Muscle of leg (tissue), 3 donors: ENCODE measurements at regions not wholly inside any gene's neighbourhood (a gene's known extent, or its start where the extent isn't known, plus 50 kb on each side); places are given as distances from the start of the nearest gene placed in this dataset.
"Not testable (repeated sequence)": the region's sequence is repeated elsewhere in the genome, so short reads cannot be mapped to it uniquely, and the experiment has no call there.

Source experiments
- DNase-seq: peaks from one replicate; pipeline ENCODE4 v3.0.0; 2013
- H3K27ac ChIP-seq: one replicate; pipeline ENCODE4 v1.5.1; 2013; ENCODE audit warnings: mild to moderate bottlenecking, low read length, control low read depth
- H3K27me3 ChIP-seq: one replicate; pipeline ENCODE4 v1.6.1; 2013; ENCODE audit warnings: low read length; ENCODE audit not compliant: control insufficient read depth, insufficient read depth
- H3K36me3 ChIP-seq: one replicate; pipeline ENCODE4 v1.6.1; 2013; ENCODE audit warnings: low read length; ENCODE audit not compliant: control insufficient read depth, insufficient read depth
- H3K4me1 ChIP-seq: one replicate; pipeline ENCODE4 v1.6.1; 2013; ENCODE audit warnings: low read length; ENCODE audit not compliant: control insufficient read depth, insufficient read depth
- H3K4me3 ChIP-seq: one replicate; pipeline ENCODE4 v1.5.1; 2013; ENCODE audit warnings: low read length, control low read depth
- H3K9me3 ChIP-seq: replicated peaks from 2 replicates; pipeline ENCODE4 v1.6.1; 2013; ENCODE audit warnings: low read depth, low read length; ENCODE audit not compliant: control insufficient read depth
- WGBS: methylation state at CpG from one replicate; pipeline ENCODE4 v1.1.5; 2013; ENCODE audit warnings: missing lambda C conversion rate; ENCODE audit not compliant: insufficient coverage; 5-methylcytosine and 5-hydroxymethylcytosine counted together

- Histone ChIP-seq H3K36me3 (no peaks in the 10 kb centered on the region), H3K4me1 (no peaks in the 10 kb centered on the region), H3K27me3 (no peaks in the 10 kb centered on the region), H3K9me3 (no peaks in the 10 kb centered on the region), H3K4me3 (no peak overlapping the region), H3K27ac (no peak overlapping the region)
- WGBS, result no CpG with 5 or more reads among the region's 3 CpGs
- DNase-seq, result no peak
These were observed 172.9 kb downstream of the TMEM26 start for GRCh38 chr10:61280303-61280702.

- Histone ChIP-seq H3K9me3 (no peaks in the 10 kb centered on the region), H3K4me3 (no peak overlapping the region), H3K27ac (no peak overlapping the region), H3K4me1 (no peaks in the 10 kb centered on the region), H3K27me3 (no peaks in the 10 kb centered on the region), H3K36me3 (no peaks in the 10 kb centered on the region)
- no CpG with 5 or more reads among the region's 7 CpGs for WGBS
- DNase-seq, result no peak
These were observed 173.8 kb downstream of the TMEM26 start for GRCh38 chr10:61279400-61279799.

DNA sequence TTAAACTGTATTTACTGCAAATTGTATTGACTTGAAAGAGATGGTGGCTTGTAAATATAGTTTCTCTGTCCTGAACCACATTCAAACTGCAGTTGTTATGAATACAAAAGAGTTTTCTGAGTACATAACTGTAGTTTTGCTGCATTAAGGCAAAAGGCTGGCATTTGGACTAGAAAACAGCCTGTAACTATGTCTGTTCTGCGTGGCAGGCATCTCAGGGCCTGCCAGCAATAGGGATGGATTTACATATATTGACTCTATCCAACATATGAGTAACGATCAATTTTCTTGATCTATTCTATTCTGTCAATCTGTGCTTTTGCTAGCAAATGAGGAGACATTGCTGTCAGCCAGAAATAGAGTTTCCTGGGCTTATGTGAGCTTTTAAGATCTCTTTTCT lies 174.6 kb downstream of the TMEM26 start:
- no peak overlapping the region for H3K4me3 ChIP-seq
- no peaks in the 10 kb centered on the region for H3K27me3 ChIP-seq
- WGBS, result no CpG with 5 or more reads among the region's 2 CpGs
- no peak for DNase-seq
- no peak overlapping the region for H3K27ac ChIP-seq
- no peaks in the 10 kb centered on the region for H3K4me1 ChIP-seq
- no peaks in the 10 kb centered on the region for H3K9me3 ChIP-seq
- no peaks in the 10 kb centered on the region for H3K36me3 ChIP-seq

DNA sequence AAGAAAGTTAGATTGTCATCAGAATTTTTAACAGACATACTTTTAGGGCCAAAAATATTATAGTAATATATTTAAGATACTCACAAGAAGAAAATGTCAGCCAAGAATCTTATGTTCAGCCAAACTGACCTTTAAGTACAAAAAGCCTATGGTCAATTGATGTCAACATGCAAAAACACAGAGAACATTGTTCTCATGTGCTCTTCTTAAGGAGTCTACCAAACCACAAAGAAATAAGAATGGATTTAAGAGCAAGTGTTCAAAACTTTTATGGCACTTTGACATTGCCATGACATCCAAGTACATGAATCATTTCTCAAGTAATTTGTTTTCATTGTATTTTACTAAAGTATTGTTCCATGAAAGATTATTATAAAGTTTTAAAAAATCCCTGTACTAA lies 180.4 kb downstream of the TMEM26 start:
- Histone ChIP-seq H3K4me1 (no peaks in the 10 kb centered on the region), H3K27ac (no peak overlapping the region), H3K36me3 (no peaks in the 10 kb centered on the region), H3K27me3 (no peaks in the 10 kb centered on the region), H3K9me3 (no peaks in the 10 kb centered on the region), H3K4me3 (no peak overlapping the region)
- peak; percentile 42 for DNase-seq

- WGBS, result no CpG with 5 or more reads among the region's 3 CpGs
- H3K4me1 ChIP-seq, result no peaks in the 10 kb centered on the region
- no peaks in the 10 kb centered on the region for H3K36me3 ChIP-seq
- DNase-seq, result peak; percentile 35
- no peak overlapping the region for H3K27ac ChIP-seq
- H3K27me3 ChIP-seq, result no peaks in the 10 kb centered on the region
- H3K4me3 ChIP-seq, result no peak overlapping the region
- H3K9me3 ChIP-seq, result no peaks in the 10 kb centered on the region
These were observed 181.9 kb downstream of the TMEM26 start for GRCh38 chr10:61271127-61271780.

DNA sequence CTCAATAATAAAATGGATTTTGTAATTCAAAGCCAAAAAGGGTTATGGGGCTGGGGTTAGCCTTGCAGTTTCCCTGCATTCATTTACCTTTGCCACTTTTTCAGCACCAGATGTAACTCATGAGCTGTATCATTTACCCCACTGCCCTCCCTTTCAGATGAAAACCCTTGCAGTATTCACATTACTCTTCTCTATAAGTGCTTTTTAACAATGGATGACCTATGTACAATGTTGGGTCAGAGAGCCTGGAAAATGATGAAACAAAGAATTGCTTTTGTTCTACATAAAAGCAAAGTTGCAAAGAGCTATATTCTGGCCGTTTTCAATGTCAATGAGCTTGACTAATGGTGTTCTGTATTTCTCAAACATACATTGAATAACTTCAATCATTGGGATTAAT lies 189.7 kb downstream of the TMEM26 start:
- WGBS, result no CpG with 5 or more reads among the region's 1 CpG
- no peak overlapping the region for H3K27ac ChIP-seq
- no peaks in the 10 kb centered on the region for H3K36me3 ChIP-seq

DNA sequence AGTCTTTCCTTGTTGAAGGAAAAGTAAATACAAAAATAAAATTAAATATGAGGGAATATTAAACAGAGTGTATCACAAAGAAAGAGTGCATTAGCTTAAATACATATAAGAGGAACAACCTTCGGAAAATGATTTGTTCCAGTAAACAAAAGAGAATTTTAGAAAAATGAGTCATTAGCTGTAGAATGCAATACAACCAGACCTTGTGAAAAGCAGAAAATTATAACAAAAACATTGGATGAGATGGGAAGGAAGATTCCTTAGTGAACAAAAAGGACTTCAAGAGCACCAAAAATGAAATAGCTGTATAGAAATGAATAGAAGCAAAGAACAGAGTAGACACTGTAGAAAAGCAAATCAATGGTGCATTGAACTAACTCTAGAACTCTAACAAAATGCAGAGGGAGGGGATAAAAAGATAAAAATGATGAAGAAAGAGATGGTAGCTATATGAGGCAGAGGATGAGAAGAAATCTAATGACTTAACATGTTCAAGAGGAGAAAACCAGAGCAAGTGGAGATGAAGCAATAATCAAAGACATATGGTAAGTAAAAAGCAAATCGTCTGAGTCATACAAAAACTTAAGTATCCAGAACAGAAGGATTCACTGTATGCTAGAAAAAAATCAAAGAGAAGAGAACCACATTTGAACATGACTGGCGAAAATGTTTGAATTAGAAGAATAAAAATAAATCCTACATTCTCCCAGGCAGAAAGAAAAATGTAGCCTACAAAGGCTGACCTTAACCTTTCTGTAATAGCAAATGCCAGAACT lies 190.5 kb downstream of the TMEM26 start:
- H3K27ac ChIP-seq, result no peak overlapping the region
- no peak for DNase-seq
- H3K4me1 ChIP-seq, result no peaks in the 10 kb centered on the region
- H3K4me3 ChIP-seq, result no peak overlapping the region
- H3K9me3 ChIP-seq, result no peaks in the 10 kb centered on the region
- no peaks in the 10 kb centered on the region for H3K36me3 ChIP-seq
- no CpG with 5 or more reads among the region's 3 CpGs for WGBS
- no peaks in the 10 kb centered on the region for H3K27me3 ChIP-seq

More for the DNA sequence above, 189.7 kb downstream of the TMEM26 start:
- no peaks in the 10 kb centered on the region for H3K4me1 ChIP-seq
- no peak for DNase-seq
- no peaks in the 10 kb centered on the region for H3K27me3 ChIP-seq
- H3K9me3 ChIP-seq, result no peaks in the 10 kb centered on the region
- no peak overlapping the region for H3K4me3 ChIP-seq

DNA sequence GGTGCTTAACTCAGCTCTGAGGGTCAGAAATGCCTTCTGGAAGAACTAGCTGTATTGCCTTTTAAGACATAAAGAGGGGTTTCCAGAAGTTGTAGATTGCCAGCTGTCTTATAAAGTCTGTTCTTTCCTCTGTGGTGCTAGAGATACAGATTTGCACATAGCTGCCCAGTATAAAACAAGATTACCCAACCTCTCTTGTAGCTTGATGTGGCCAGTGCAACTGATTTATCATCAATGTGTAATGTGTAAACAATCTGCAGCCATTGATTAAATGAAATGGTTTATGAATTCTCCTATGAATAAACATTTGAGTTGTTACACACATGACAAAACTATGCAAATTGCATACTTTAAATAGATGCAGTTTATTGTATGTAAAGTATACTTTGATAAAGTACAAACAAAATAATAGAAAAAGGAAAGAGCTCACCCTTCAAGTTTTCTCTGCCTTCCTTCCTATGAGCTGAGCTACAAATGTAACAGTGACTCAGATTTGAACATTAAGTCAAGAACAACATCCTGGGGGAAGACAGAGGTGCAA lies 195.2 kb downstream of the TMEM26 start:
- no peak for DNase-seq
- no peaks in the 10 kb centered on the region for H3K4me1 ChIP-seq
- H3K27ac ChIP-seq, result no peak overlapping the region
- no peaks in the 10 kb centered on the region for H3K27me3 ChIP-seq
- H3K36me3 ChIP-seq, result no peaks in the 10 kb centered on the region
- H3K4me3 ChIP-seq, result no peak overlapping the region
- peaks cover 3% of the 10 kb centered on the region for H3K9me3 ChIP-seq

- WGBS, result 96% methylated on average over 5 of the region's 6 CpGs
- no peak for DNase-seq
- H3K4me3 ChIP-seq, result no peak overlapping the region
- peaks cover 3% of the 10 kb centered on the region for H3K9me3 ChIP-seq
- no peak overlapping the region for H3K27ac ChIP-seq
- H3K4me1 ChIP-seq, result no peaks in the 10 kb centered on the region
- H3K36me3 ChIP-seq, result no peaks in the 10 kb centered on the region
- no peaks in the 10 kb centered on the region for H3K27me3 ChIP-seq
These were observed 196.0 kb downstream of the TMEM26 start for GRCh38 chr10:61257136-61257535.

DNA sequence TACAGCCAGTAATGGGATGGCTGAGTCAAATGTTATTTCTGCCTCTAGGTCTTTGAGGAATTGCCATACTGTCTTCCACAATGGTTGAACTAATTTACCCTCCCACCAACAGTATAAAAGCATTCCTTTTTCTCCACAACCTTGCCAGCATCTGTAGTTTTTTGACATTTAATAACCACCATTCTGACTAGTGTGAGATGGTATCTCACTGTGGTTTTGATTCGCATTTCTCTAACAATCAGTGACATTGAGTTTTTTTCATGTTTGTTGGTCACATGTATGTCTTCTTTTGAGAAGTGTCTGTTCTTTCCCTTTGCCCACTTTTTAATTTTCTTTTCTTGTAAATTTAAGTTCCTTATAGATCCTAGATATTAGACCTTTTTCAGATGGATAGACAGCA lies 200.9 kb downstream of the TMEM26 start:
- no CpG with 5 or more reads among the region's 1 CpG for WGBS
- H3K9me3 ChIP-seq, H3K4me3 ChIP-seq, H3K36me3 ChIP-seq, H3K4me1 ChIP-seq, H3K27me3 ChIP-seq, DNase-seq, H3K27ac ChIP-seq: not testable (repeated sequence)
